ENCODE measurements at regions not wholly inside any gene's neighbourhood (a gene's known extent, or its start where the extent isn't known, plus 50 kb on each side); places are given as distances from the start of the nearest gene placed in this dataset.

- TF ChIP-seq NCOA1 (CRISPR knock-in tag; IDR thresholded peaks at IDR 0.05) (no peak), SMARCC2 (IDR thresholded peaks at IDR 0.05) (no peak), ATM (IDR thresholded peaks at IDR 0.05; ENCODE audit: borderline replicate concordance) (no peak), HOXA9 (CRISPR knock-in tag; IDR thresholded peaks at IDR 0.05; ENCODE audit: borderline replicate concordance) (no peak), MTA3 (CRISPR knock-in tag; IDR thresholded peaks at IDR 0.05) (no peak), PCBP2 (optimal IDR thresholded peaks at IDR 0.05; ENCODE audit: low read depth, low read length, poor library complexity, severe bottlenecking) (no peak), TAF1 (CRISPR knock-in tag; IDR thresholded peaks at IDR 0.05) (no peak), ZNF674 (CRISPR knock-in tag; IDR thresholded peaks at IDR 0.05; ENCODE audit: low read depth) (no peak), PHB2 (IDR thresholded peaks at IDR 0.05; ENCODE audit: partially characterized antibody) (no peak), ARID4A (CRISPR knock-in tag; IDR thresholded peaks at IDR 0.05; ENCODE audit: borderline replicate concordance) (no peak), MXI1 (IDR thresholded peaks at IDR 0.05; ENCODE audit: borderline replicate concordance, low read depth, low read length) (no peak), HDAC1 (CRISPR knock-in tag; IDR thresholded peaks at IDR 0.05) (no peak), ATF1 (CRISPR knock-in tag; IDR thresholded peaks at IDR 0.05) (no peak), CENPBD1 (CRISPR knock-in tag; IDR thresholded peaks at IDR 0.05; ENCODE audit: borderline replicate concordance, low read depth) (no peak)
Observed at GRCh38 chr6:74268815-74269599, 573.0 kb downstream of the CD109 start.

Measured in HepG2 (cell line).